Loucy (cell line): ENCODE measurements at regions not wholly inside any gene's neighbourhood (a gene's known extent, or its start where the extent isn't known, plus 50 kb on each side); places are given as distances from the start of the nearest gene placed in this dataset.

ENCODE experiments used
- EZH2phosphoT487 ChIP-seq: fragments of 200-600 bp; IDR thresholded peaks from 2 replicates; pipeline ENCODE4 v1.6.1; 2018; ENCODE audit warnings: antibody characterized with exemption, mild to moderate bottlenecking, moderate library complexity, borderline replicate concordance
- TF ChIP-seq, protein P1 (sequence below): fragments of 200-600 bp; sonication (generic); conservative IDR thresholded peaks from 2 replicates; pipeline ENCODE4 v1.5.1; 2014; ENCODE audit warnings: mild to moderate bottlenecking, antibody characterized with exemption, low read length

DNA sequence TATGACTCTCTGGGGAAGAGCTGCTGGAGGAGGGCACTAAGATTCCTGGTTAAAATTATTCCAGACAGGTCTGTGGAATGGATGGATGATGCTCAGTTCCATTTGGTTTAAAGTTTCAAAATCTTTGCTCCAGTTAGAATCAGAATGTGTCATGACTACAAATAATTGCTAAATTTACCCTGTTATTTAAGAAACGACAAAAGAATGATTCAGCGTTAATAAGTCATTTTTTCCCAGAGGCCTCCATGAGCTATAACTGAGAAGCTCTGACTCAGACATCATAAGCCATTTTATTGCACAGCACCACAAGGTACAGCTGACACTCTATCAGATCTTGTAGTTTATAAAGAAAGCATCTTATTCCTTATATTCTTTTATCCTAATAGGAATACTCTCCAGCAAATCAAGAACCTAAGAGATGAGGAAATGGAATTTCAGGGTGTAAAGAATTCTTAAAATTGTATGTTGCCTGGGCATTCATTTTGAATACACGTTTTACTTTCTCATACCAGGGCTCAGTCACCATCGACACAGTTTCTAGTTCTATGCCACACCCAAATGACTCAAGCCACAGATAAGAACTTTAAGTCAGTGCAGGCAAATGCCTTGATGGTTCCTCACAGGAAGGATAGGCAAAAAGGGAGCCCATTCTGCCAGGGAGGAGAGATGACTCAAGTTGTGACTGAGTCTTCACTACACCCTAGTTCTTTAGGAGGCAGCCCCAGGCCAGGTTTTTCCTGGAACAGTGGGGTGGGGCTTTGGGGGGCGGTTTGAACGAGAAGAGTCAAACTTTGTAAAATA lies 636.0 kb downstream of the MMUT start:
- TF ChIP-seq, protein P1, sequence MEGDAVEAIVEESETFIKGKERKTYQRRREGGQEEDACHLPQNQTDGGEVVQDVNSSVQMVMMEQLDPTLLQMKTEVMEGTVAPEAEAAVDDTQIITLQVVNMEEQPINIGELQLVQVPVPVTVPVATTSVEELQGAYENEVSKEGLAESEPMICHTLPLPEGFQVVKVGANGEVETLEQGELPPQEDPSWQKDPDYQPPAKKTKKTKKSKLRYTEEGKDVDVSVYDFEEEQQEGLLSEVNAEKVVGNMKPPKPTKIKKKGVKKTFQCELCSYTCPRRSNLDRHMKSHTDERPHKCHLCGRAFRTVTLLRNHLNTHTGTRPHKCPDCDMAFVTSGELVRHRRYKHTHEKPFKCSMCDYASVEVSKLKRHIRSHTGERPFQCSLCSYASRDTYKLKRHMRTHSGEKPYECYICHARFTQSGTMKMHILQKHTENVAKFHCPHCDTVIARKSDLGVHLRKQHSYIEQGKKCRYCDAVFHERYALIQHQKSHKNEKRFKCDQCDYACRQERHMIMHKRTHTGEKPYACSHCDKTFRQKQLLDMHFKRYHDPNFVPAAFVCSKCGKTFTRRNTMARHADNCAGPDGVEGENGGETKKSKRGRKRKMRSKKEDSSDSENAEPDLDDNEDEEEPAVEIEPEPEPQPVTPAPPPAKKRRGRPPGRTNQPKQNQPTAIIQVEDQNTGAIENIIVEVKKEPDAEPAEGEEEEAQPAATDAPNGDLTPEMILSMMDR, result no peak
- no peak for TF ChIP-seq EZH2phosphoT487
